ENCODE measurements at regions not wholly inside any gene's neighbourhood (a gene's known extent, or its start where the extent isn't known, plus 50 kb on each side); places are given as distances from the start of the nearest gene placed in this dataset.
"Not testable (repeated sequence)": the region's sequence is repeated elsewhere in the genome, so short reads cannot be mapped to it uniquely, and the experiment has no call there.

DNA sequence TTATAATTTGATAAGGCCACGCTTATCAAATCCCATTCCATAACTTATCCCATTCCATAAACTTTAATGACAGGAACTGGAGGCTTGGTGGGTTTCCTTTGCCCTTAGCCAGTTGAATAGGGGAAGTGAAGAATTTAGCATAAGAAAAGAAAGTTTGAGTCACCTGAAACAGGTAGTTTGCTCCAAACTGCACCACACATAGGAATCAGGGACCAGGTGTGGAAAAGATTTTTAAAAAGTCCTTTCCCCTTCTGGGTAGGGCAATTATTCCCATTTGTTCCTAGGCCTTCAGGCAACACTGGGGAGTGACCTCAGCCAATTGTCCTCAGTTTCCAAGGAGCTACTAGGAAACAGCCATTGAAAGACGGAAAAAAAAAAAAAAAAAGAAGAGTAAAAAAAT is 525.7 kb upstream of the CNTN5 start:
- no peaks in the 10 kb centered on the region for H3K9me3 ChIP-seq (ENCODE audit: control insufficient read depth in 2 of 2, low read length in 2 of 2)
- H3K27me3 ChIP-seq (ENCODE audit: control insufficient read depth, insufficient read depth, low read length) = no peaks in the 10 kb centered on the region
- Mint-ChIP-seq H3K9me3 (peaks cover 2 to 15% (median 7%) of the 10 kb centered on the region in 7 donors), H3K36me3 (no peaks in the 10 kb centered on the region), H3K4me3 (no peak overlapping the region), H3K27ac (no peak overlapping the region), H3K27me3 (no peaks in the 10 kb centered on the region), H3K4me1 (no peaks in the 10 kb centered on the region)
- DNase-seq (no peak), ATAC-seq (ENCODE audit: low read depth in 2 of 2) (no peak)
- no peaks in the 10 kb centered on the region for H3K4me1 ChIP-seq (ENCODE audit: control insufficient read depth, insufficient read depth, low read length, poor library complexity, severe bottlenecking)
- H3K27ac ChIP-seq (ENCODE audit: insufficient read depth, low read length, poor library complexity, severe bottlenecking) = no peak overlapping the region
- H3K4me3 ChIP-seq (ENCODE audit: low read depth, low read length) = no peak overlapping the region
- no peaks in the 10 kb centered on the region for H3K36me3 ChIP-seq (ENCODE audit: control insufficient read depth, insufficient read depth, low read length)

DNA sequence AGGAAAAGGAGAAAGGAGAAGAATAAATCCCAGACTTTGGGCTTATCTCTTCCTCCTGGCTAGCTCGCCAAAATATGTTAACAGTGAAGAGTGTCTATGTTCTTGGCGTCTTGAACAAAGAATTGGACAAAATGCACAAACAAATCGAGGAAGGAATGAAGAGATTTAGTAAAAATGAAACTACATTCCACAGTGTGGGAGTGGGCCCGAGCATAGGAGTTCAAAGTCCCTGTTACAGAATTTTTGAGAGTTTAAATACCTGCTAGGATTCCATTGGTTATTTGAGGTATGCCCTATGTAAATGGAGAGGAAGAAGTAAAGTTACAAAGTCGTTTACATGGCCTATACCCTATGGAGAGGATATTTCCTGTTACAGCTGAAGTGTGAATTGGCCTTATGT is 525.1 kb upstream of the CNTN5 start:
- no peaks in the 10 kb centered on the region for H3K9me3 ChIP-seq (ENCODE audit: control insufficient read depth in 2 of 2, low read length in 2 of 2)

DNA sequence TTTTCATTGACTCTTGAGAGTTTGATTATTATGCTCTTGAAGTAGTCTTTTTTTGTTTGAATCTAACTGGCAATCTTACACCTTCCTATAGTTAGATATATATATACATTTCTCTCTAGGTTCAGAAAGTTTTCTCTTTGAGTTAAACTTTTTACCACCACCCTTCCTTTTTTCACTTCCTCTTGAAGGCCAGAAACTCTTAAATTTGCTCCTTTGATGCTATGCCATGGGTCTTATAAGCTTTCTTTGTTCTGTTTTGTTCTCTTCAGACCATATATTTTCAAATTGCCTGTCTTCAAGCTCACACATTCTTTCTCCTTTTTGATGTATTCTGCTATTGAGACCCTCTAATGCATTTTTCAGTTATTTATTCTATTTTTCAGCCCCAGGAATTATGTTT is 513.5 kb upstream of the CNTN5 start:
- peaks cover 4 to 37% (median 14%) of the 10 kb centered on the region in 7 donors for H3K9me3 Mint-ChIP-seq
- ATAC-seq (ENCODE audit: low read depth in 2 of 2) = no peak
- H3K27ac Mint-ChIP-seq = no peak overlapping the region

More for the DNA sequence above, 525.1 kb upstream of the CNTN5 start:
- Mint-ChIP-seq H3K27me3 (no peaks in the 10 kb centered on the region), H3K36me3 (no peaks in the 10 kb centered on the region), H3K4me3 (no peak overlapping the region), H3K27ac (no peak overlapping the region), H3K4me1 (no peaks in the 10 kb centered on the region), H3K9me3 (peaks cover 2 to 19% (median 7%) of the 10 kb centered on the region in 7 donors)
- Histone ChIP-seq H3K4me1 (ENCODE audit: control insufficient read depth, insufficient read depth, low read length, poor library complexity, severe bottlenecking) (no peaks in the 10 kb centered on the region), H3K4me3 (ENCODE audit: low read depth, low read length) (no peak overlapping the region), H3K27me3 (ENCODE audit: control insufficient read depth, insufficient read depth, low read length) (no peaks in the 10 kb centered on the region), H3K27ac (ENCODE audit: insufficient read depth, low read length, poor library complexity, severe bottlenecking) (no peak overlapping the region), H3K36me3 (ENCODE audit: control insufficient read depth, insufficient read depth, low read length) (no peaks in the 10 kb centered on the region)
- DNase-seq (no peak), ATAC-seq (ENCODE audit: low read depth in 2 of 2) (no peak)

GRCh38 chr11:98512938-98513337 is 507.8 kb upstream of the CNTN5 start:
- H3K27ac Mint-ChIP-seq = no peak overlapping the region
- no peaks in the 10 kb centered on the region for H3K36me3 ChIP-seq (ENCODE audit: control insufficient read depth, insufficient read depth, low read length)
- no peaks in the 10 kb centered on the region for H3K4me1 ChIP-seq (ENCODE audit: control insufficient read depth, insufficient read depth, low read length, poor library complexity, severe bottlenecking)
- no peaks in the 10 kb centered on the region for H3K4me1 Mint-ChIP-seq
- H3K36me3 Mint-ChIP-seq = no peaks in the 10 kb centered on the region
- peaks cover 4 to 26% (median 10%) of the 10 kb centered on the region in 7 donors for H3K9me3 Mint-ChIP-seq
- H3K9me3 ChIP-seq (ENCODE audit: control insufficient read depth in 2 of 2, low read length in 2 of 2) = peaks cover under 1 to 5% of the 10 kb centered on the region in 2 experiments
- H3K27me3 ChIP-seq (ENCODE audit: control insufficient read depth, insufficient read depth, low read length) = no peaks in the 10 kb centered on the region
- ATAC-seq (ENCODE audit: low read depth in 2 of 2) = no peak
- H3K27ac ChIP-seq (ENCODE audit: insufficient read depth, low read length, poor library complexity, severe bottlenecking) = no peak overlapping the region
- no peak overlapping the region for H3K4me3 ChIP-seq (ENCODE audit: low read depth, low read length)
- H3K27me3 Mint-ChIP-seq = no peaks in the 10 kb centered on the region
- no peak for DNase-seq
- H3K4me3 Mint-ChIP-seq = no peak overlapping the region

More for the DNA sequence above, 513.5 kb upstream of the CNTN5 start:
- no peak overlapping the region for H3K4me3 Mint-ChIP-seq
- H3K36me3 ChIP-seq (ENCODE audit: control insufficient read depth, insufficient read depth, low read length) = no peaks in the 10 kb centered on the region
- no peaks in the 10 kb centered on the region for H3K27me3 ChIP-seq (ENCODE audit: control insufficient read depth, insufficient read depth, low read length)
- no peak overlapping the region for H3K4me3 ChIP-seq (ENCODE audit: low read depth, low read length)
- DNase-seq = no peak
- no peak overlapping the region for H3K27ac ChIP-seq (ENCODE audit: insufficient read depth, low read length, poor library complexity, severe bottlenecking)
- H3K36me3 Mint-ChIP-seq = no peaks in the 10 kb centered on the region
- no peaks in the 10 kb centered on the region for H3K27me3 Mint-ChIP-seq
- H3K4me1 ChIP-seq (ENCODE audit: control insufficient read depth, insufficient read depth, low read length, poor library complexity, severe bottlenecking) = no peaks in the 10 kb centered on the region
- H3K9me3 ChIP-seq (ENCODE audit: control insufficient read depth in 2 of 2, low read length in 2 of 2) = peaks cover 8 to 15% of the 10 kb centered on the region in 2 experiments
- no peaks in the 10 kb centered on the region for H3K4me1 Mint-ChIP-seq

GRCh38 chr11:98531576-98531975 is 489.2 kb upstream of the CNTN5 start:
- Mint-ChIP-seq H3K4me1 (no peaks in the 10 kb centered on the region), H3K4me3 (no peak overlapping the region), H3K27me3 (no peaks in the 10 kb centered on the region), H3K36me3 (no peaks in the 10 kb centered on the region), H3K9me3 (peaks cover 0 to 15% (median 3%) of the 10 kb centered on the region in 7 donors), H3K27ac (no peak overlapping the region)
- Histone ChIP-seq H3K36me3 (ENCODE audit: control insufficient read depth, insufficient read depth, low read length) (no peaks in the 10 kb centered on the region), H3K4me3 (ENCODE audit: low read depth, low read length) (no peak overlapping the region), H3K9me3 (ENCODE audit: control insufficient read depth in 2 of 2, low read length in 2 of 2) (no peaks in the 10 kb centered on the region), H3K4me1 (ENCODE audit: control insufficient read depth, insufficient read depth, low read length, poor library complexity, severe bottlenecking) (no peaks in the 10 kb centered on the region), H3K27ac (ENCODE audit: insufficient read depth, low read length, poor library complexity, severe bottlenecking) (no peak overlapping the region), H3K27me3 (ENCODE audit: control insufficient read depth, insufficient read depth, low read length) (no peaks in the 10 kb centered on the region)
- ATAC-seq (ENCODE audit: low read depth in 2 of 2) (no peak), DNase-seq (no peak)

- no peaks in the 10 kb centered on the region for H3K27me3 Mint-ChIP-seq
- H3K9me3 Mint-ChIP-seq = peaks cover 0 to 9% (median 2%) of the 10 kb centered on the region in 7 donors
- no peak for DNase-seq
- no peaks in the 10 kb centered on the region for H3K36me3 ChIP-seq (ENCODE audit: control insufficient read depth, insufficient read depth, low read length)
- H3K4me1 Mint-ChIP-seq = no peaks in the 10 kb centered on the region
- no peak for ATAC-seq (ENCODE audit: low read depth in 2 of 2)
- no peak overlapping the region for H3K27ac ChIP-seq (ENCODE audit: insufficient read depth, low read length, poor library complexity, severe bottlenecking)
- no peaks in the 10 kb centered on the region for H3K4me1 ChIP-seq (ENCODE audit: control insufficient read depth, insufficient read depth, low read length, poor library complexity, severe bottlenecking)
- H3K4me3 ChIP-seq (ENCODE audit: low read depth, low read length) = no peak overlapping the region
- no peaks in the 10 kb centered on the region for H3K27me3 ChIP-seq (ENCODE audit: control insufficient read depth, insufficient read depth, low read length)
- no peaks in the 10 kb centered on the region for H3K36me3 Mint-ChIP-seq
- no peak overlapping the region for H3K27ac Mint-ChIP-seq
- peaks cover 0 to 4% of the 10 kb centered on the region in 2 experiments for H3K9me3 ChIP-seq (ENCODE audit: control insufficient read depth in 2 of 2, low read length in 2 of 2)
- no peak overlapping the region for H3K4me3 Mint-ChIP-seq
Measured at GRCh38 chr11:98536023-98536422, 484.7 kb upstream of the CNTN5 start.

- not testable (repeated sequence) for H3K27ac ChIP-seq (ENCODE audit: insufficient read depth, low read length, poor library complexity, severe bottlenecking); DNase-seq; H3K4me1 ChIP-seq (ENCODE audit: control insufficient read depth, insufficient read depth, low read length, poor library complexity, severe bottlenecking); H3K36me3 Mint-ChIP-seq; H3K27ac Mint-ChIP-seq; H3K27me3 ChIP-seq (ENCODE audit: control insufficient read depth, insufficient read depth, low read length); H3K36me3 ChIP-seq (ENCODE audit: control insufficient read depth, insufficient read depth, low read length); H3K27me3 Mint-ChIP-seq; ATAC-seq (ENCODE audit: low read depth in 2 of 2); H3K4me3 ChIP-seq (ENCODE audit: low read depth, low read length); H3K4me1 Mint-ChIP-seq; H3K9me3 ChIP-seq (ENCODE audit: control insufficient read depth in 2 of 2, low read length in 2 of 2); H3K4me3 Mint-ChIP-seq
- peaks cover 0 to 17% (median 3%) of the 10 kb centered on the region in 7 donors for H3K9me3 Mint-ChIP-seq
Measured at GRCh38 chr11:98538358-98538757, 482.4 kb upstream of the CNTN5 start.

DNA sequence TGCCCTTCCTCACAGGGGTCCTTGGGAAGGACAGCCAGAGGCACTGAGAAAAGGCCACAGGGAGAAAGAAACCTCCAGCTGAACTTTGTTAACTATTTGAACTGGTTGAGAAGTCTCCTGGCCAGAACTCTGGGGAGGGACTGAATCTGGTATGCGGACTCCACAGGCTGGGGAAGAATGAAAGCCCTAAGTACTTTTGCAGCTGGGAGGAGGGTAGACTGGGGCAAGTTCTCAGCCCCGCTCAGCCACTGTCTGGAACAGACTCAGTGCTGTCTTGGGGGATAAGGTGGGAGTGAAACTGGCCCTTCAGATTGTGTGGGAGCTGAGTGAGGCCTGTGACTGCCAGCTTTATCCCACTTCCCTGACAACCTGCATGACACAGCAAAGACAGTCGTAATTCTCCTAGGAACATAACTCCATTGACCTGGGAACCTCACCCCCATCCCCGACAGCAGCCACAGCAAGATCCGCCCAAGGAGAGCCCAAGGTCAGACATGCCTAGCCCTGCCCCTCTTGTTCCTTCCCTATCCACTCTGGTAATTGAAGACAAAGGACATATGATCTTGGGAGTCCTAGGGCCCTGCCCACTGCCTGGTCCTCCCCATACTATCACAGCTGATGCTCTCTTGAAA is 475.1 kb upstream of the CNTN5 start:
- Mint-ChIP-seq H3K27me3 (no peaks in the 10 kb centered on the region), H3K27ac (no peak overlapping the region), H3K36me3 (no peaks in the 10 kb centered on the region), H3K4me1 (no peaks in the 10 kb centered on the region), H3K9me3 (peaks cover 2 to 36% (median 14%) of the 10 kb centered on the region in 7 donors), H3K4me3 (no peak overlapping the region)
- Histone ChIP-seq H3K27me3 (ENCODE audit: control insufficient read depth, insufficient read depth, low read length) (no peaks in the 10 kb centered on the region), H3K36me3 (ENCODE audit: control insufficient read depth, insufficient read depth, low read length) (no peaks in the 10 kb centered on the region), H3K27ac (ENCODE audit: insufficient read depth, low read length, poor library complexity, severe bottlenecking) (no peak overlapping the region), H3K4me1 (ENCODE audit: control insufficient read depth, insufficient read depth, low read length, poor library complexity, severe bottlenecking) (no peaks in the 10 kb centered on the region), H3K4me3 (ENCODE audit: low read depth, low read length) (no peak overlapping the region), H3K9me3 (ENCODE audit: control insufficient read depth in 2 of 2, low read length in 2 of 2) (peaks cover 6 to 8% of the 10 kb centered on the region in 2 experiments)
- DNase-seq = no peak
- ATAC-seq (ENCODE audit: low read depth in 2 of 2) = no peak
